Activated CD4-positive, alpha-beta T cell treated with anti-CD3 and anti-CD28 coated beads, Interleukin-2, amount 50 U/mL, for 1 hour (primary cell): ENCODE measurements at regions not wholly inside any gene's neighbourhood (a gene's known extent, or its start where the extent isn't known, plus 50 kb on each side); places are given as distances from the start of the nearest gene placed in this dataset.

Experiments
- DNase-seq: peaks from one replicate; pipeline ENCODE4 v3.0.0-alpha.2; 2020

- DNase-seq: no peak
Observed at GRCh38 chr16:86019446-86020047, 120.6 kb downstream of the IRF8 start.

GRCh38 chr16:86020971-86021370 lies 122.0 kb downstream of the IRF8 start:
- no peak for DNase-seq

GRCh38 chr16:86022381-86022960 lies 123.5 kb downstream of the IRF8 start:
- no peak for DNase-seq

- DNase-seq: no peak
Observed at GRCh38 chr16:86024210-86024609, 125.2 kb downstream of the IRF8 start.

GRCh38 chr16:86025706-86026105 lies 126.7 kb downstream of the IRF8 start:
- DNase-seq: no peak

GRCh38 chr16:86026171-86026910 lies 127.4 kb downstream of the IRF8 start:
- DNase-seq: no peak

DNA sequence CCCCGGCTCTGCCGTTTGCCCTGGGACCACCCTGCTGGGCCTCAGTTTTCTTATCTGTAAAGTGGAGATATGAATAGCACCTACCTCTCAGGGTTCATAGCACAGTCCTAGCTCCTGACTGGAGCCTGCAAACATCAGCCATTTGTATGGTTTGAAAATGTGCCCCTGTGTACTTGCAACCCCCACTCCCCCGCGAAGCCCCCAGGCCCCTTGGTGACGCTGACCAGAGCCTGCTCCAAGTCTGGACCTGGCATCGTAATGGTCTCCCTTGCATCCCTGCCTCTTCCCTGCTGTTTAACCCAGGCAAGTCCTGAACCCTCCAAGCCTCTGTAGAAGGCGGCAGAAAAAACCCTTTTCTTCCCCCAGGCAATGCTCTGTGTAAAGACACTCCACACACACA lies 128.0 kb downstream of the IRF8 start:
- no peak for DNase-seq

GRCh38 chr16:86027373-86028126 lies 128.6 kb downstream of the IRF8 start:
- no peak for DNase-seq

DNA sequence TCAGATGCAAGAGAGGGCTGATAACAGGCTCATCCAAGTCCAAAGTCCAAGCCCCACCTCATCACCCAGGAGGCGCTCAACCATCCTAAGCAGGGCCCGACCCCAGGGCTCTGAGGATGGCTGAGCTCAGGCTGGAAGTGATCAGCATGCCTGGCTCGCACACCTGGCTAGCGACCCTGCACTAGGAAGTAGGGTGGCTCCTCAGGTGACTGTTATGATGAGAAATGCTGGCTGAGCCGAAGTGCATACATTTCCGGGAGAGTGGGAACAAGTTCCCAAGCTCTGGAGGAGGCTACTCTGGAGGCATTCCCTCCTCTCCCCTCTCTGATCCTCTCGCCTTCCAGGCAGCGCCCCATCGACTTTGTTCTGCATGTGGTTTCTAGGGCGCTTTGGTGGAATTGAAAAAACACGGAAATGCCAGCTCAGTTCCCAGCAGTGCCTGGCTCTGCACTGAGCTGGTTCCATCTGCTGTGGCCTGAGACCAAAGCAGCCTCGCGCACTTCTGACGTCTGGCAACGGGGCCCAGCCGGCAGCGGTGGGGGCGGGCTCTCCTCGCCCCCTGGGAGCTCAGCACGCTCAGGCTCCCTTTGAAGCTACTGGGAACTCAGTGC lies 130.3 kb downstream of the IRF8 start:
- DNase-seq: no peak

- DNase-seq: no peak
Observed at GRCh38 chr16:86030116-86030515, 131.2 kb downstream of the IRF8 start.

DNA sequence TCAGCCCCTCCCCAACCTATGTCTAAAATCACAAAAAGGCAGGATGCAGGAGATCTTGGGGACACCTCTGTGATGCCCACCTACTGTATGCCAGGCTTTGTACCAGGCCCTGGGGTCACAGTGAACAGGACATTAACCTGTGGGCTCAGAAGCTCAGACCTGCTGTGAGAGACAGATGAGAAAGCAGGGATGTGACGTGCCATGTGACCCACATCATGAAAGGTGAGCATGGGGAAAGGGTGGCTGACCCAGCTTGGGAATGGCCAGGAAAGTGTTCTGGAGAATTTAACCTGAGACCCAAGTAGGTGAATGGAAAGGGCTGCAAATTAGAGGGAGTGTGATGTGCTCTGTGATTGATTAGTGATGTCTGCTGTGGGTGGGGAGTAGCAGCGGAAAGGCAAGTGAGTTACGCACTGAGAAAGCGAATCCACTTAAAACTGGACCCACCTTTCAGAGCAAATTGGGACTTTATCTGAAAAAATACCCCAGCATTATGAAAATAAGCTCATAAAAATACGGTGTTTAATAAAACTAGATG lies 132.2 kb downstream of the IRF8 start:
- DNase-seq: no peak

GRCh38 chr16:86033016-86033474 lies 134.1 kb downstream of the IRF8 start:
- DNase-seq: no peak

GRCh38 chr16:86033971-86034370 lies 135.0 kb downstream of the IRF8 start:
- DNase-seq: no peak

- DNase-seq: no peak
Observed at GRCh38 chr16:86034421-86034919, 135.5 kb downstream of the IRF8 start.

DNA sequence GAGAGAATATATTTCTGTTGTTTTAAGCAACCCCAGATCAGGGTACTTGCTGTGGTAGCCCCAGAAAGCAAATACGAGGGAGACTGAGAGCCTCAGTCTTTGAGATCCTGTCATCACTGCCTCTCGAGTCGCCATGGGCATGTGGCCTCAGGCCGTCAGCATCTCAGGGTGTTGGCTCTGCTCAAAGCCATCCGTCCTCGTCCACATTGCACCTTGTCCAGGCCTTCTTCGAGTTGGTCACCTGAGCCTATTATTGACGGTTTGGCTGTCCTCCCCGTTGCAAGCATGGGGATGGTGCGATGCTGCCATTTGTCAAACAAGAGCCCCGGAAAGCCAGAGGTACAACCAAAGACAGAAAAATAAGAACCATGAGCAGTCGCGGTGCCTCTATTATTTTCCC lies 136.9 kb downstream of the IRF8 start:
- DNase-seq: no peak

DNA sequence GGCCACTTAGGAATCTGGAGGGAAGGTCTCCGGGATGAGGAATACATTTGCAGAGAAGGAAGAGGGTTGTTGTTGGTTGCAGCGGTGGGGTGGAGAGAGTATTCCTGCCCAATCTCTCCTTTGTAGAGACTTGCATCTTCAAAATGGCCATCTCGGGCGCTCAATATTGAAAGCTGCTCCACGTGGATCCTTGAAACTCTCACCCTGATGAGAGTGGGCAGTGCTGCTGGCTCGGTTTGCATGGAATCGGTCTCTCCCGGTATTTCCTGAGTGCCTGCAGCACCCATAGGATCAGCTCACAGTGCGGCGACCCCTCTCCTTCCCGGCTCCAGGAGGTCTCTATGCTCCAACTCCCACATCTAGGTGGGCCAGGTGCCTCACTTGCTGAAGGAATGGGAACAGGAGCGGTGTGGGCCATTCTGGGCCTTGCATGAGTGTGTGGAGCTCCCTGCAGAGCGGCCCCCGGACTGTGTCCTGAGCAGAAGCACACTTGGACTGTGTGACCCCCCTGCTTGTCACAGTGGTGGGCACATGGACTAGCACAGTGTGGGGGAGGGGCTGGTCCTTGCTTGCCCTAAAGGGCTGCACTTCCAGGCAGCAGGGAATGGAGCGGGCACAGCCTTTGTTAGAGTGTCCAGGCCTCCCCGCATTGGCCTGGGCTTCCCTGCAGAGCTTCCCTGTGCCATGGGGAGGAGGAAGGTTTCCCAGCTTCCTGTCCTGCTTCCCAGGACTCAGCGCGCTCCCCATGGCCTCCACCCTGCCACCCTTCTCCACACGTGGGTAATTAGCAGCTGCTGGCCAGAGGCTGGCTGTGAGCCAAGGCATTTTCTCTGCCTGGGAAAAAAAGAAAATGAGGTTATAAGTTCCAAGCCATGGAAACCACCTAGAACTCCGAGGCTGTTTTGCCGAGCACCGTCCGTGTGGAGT lies 139.3 kb downstream of the IRF8 start:
- no peak for DNase-seq

- no peak for DNase-seq
Observed at GRCh38 chr16:86038926-86039310, 140.0 kb downstream of the IRF8 start.

- no peak for DNase-seq
Observed at GRCh38 chr16:86039606-86040005, 140.6 kb downstream of the IRF8 start.

DNA sequence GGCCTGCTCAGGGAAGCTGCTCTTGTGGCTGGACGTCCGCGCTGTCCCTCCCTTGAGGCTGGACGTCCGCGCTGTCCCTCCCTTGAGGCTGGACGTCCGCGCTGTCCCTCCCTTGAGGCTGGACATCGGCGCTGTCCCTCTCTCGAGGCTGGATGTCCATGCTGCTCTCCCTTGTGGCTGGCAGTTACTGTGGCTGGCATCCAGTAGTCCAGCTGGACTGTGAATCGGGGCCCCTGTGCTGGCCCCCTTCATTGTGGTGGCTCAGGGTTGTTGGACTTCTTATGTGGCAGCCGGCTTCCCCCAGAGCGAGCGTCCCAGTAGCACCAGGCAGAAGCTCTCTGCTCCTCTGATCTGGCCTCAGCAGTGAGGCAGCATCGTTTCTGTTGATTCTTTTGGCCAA lies 141.5 kb downstream of the IRF8 start:
- no peak for DNase-seq

DNA sequence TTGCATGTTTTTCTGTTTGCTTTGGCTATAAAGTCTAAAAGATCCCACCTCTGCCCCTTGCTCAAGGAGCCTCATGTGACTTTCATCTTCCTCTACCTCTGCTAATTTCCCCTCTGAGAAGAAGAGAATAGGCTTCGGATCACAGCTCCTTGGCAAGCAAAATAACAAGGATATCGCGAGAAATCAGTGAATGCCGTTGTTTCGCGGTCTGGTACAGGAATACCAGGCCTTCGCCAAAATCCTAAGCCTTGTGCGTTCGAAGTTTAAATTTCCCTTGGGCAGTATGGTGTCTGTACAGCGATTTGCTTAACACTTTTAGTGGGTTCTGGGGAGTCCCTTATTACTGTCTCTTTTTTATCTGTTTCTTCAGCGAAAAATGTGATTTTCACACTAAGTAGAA lies 142.3 kb downstream of the IRF8 start:
- no peak for DNase-seq

GRCh38 chr16:86041807-86042206 lies 142.8 kb downstream of the IRF8 start:
- DNase-seq: no peak

- no peak for DNase-seq
Observed at GRCh38 chr16:86042393-86042792, 143.4 kb downstream of the IRF8 start.
